GM12878 (cell line): ENCODE measurements at regions not wholly inside any gene's neighbourhood (a gene's known extent, or its start where the extent isn't known, plus 50 kb on each side); places are given as distances from the start of the nearest gene placed in this dataset.
"Not testable (repeated sequence)": the region's sequence is repeated elsewhere in the genome, so short reads cannot be mapped to it uniquely, and the experiment has no call there.

ENCODE experiments used
- ATAC-seq: fragments of 200-7000 bp; cut with Tn5 transposase; 3 replicates; pipeline ENCODE4 v1.9.1; 2020; ENCODE audit warnings: mild to moderate bottlenecking, moderate library complexity
- BruUV-seq: library from RNA; stranded (reverse); fragments of 400-500 nt; replicated peaks from 2 replicates; lab custom pipeline; 2021; lab: Mats Ljungman, UMichigan
- CTCF ChIA-PET: fragments of 300-600 bp; sonication (Branson Sonifier 250); formaldehyde crosslinking; extraction: SDS; loops from one replicate; lab custom pipeline; 2021; ENCODE audit warnings: inconsistent platforms; lab: Yijun Ruan, JAX
- POLR2A ChIA-PET: fragments of 350-600 bp; formaldehyde crosslinking; extraction: SDS; loops from one replicate; lab custom pipeline; 2021; ENCODE audit warnings: inconsistent platforms; lab: Charles Lee
- RAD21 ChIA-PET: fragments of 300-600 bp; sonication (Branson Sonifier 250); formaldehyde crosslinking; loops from one replicate; lab custom pipeline; 2023; ENCODE audit warnings: antibody characterized with exemption; ENCODE audit not compliant: unreplicated experiment; lab: Charles Lee
- SMC1A ChIA-PET: fragments of 300-600 bp; sonication (Branson Sonifier 250); formaldehyde crosslinking; loops from one replicate; lab custom pipeline; 2023; ENCODE audit not compliant: unreplicated experiment, uncharacterized antibody; lab: Charles Lee
- DNase-seq: peaks from one replicate; pipeline ENCODE4 v3.0.0-alpha.2; 2011; ENCODE audit warnings: low read depth, low spot score
- FAIRE-seq: peaks from 3 replicates; lab custom pipeline; 2011; peaks lifted over from hg19 to GRCh38; lab: Jason Lieb, UNC
- H2AFZ ChIP-seq: 2 replicates; pipeline ENCODE4 v1.6.0; 2011; ENCODE audit warnings: low read depth, low read length, control low read depth; ENCODE audit not compliant: control insufficient read depth
- H3K27ac ChIP-seq: 2 replicates; pipeline ENCODE4 v1.5.1; 2011; ENCODE audit warnings: control low read depth; ENCODE audit not compliant: control insufficient read depth, insufficient read depth
- H3K27me3 ChIP-seq, 2 experiments: replicated peaks in 1 of 2; 2 replicates each; pipeline versions ENCODE4 v1.6.0 to v1.6.1; 2011; ENCODE audit warnings: low read length in 1 of 2; ENCODE audit not compliant: control insufficient read depth in 2 of 2, insufficient read depth in 2 of 2
- H3K36me3 ChIP-seq, 2 experiments: 2 replicates each; pipeline ENCODE4 v1.5.1; 2011; ENCODE audit warnings: low read length in 1 of 2; ENCODE audit not compliant: control insufficient read depth in 2 of 2, insufficient read depth in 2 of 2
- H3K4me1 ChIP-seq: 2 replicates; pipeline ENCODE4 v1.6.1; 2011; ENCODE audit warnings: mild to moderate bottlenecking, low read length, moderate library complexity, mixed read lengths; ENCODE audit not compliant: control insufficient read depth, insufficient read depth
- H3K4me2 ChIP-seq: 2 replicates; pipeline ENCODE4 v1.6.0; 2011; ENCODE audit warnings: control low read depth; ENCODE audit not compliant: control insufficient read depth, insufficient read depth
- H3K4me3 ChIP-seq: fragments of 200-600 bp; sonication (generic); 2 replicates; pipeline ENCODE4 v1.5.1; 2016
- H3K79me2 ChIP-seq: 2 replicates; pipeline ENCODE4 v1.6.0; 2011; ENCODE audit warnings: low read length; ENCODE audit not compliant: control insufficient read depth, insufficient read depth
- H3K9ac ChIP-seq: 2 replicates; pipeline ENCODE4 v1.8.0; 2011; ENCODE audit warnings: low read length, control low read depth, mixed read lengths; ENCODE audit not compliant: control insufficient read depth, insufficient read depth
- H3K9me3 ChIP-seq: replicated peaks from 3 replicates; pipeline ENCODE4 v1.5.1; 2011; ENCODE audit warnings: mild to moderate bottlenecking, low read length; ENCODE audit not compliant: control insufficient read depth, insufficient read depth
- H4K20me1 ChIP-seq: 2 replicates; pipeline ENCODE4 v1.6.0; 2011; ENCODE audit not compliant: control insufficient read depth, insufficient read depth
- HDAC6 ChIP-seq: fragments of 200-600 bp; sonication (generic); IDR thresholded peaks from one replicate; pipeline ENCODE4 v1.8.0; 2017; ENCODE audit warnings: antibody characterized with exemption; ENCODE audit not compliant: unreplicated experiment
- NR2C2 ChIP-seq: IDR thresholded peaks from 2 replicates; pipeline ENCODE4 v1.6.1; 2011; ENCODE audit warnings: borderline replicate concordance, low read depth; ENCODE audit not compliant: control insufficient read depth, insufficient read length
- USF1 ChIP-seq: IDR thresholded peaks from 2 replicates; pipeline ENCODE4 v1.6.1; 2011; ENCODE audit warnings: borderline replicate concordance, low read depth, mild to moderate bottlenecking, moderate library complexity, mixed read lengths, low read length; ENCODE audit not compliant: insufficient read depth; ENCODE audit errors: extremely low read length
- ZNF274 ChIP-seq: IDR thresholded peaks from one replicate; pipeline ENCODE4 v1.8.0; 2011; ENCODE audit not compliant: insufficient read length, insufficient read depth
- ZNF592 ChIP-seq: fragments of 450-650 bp; IDR thresholded peaks from 2 replicates; pipeline ENCODE4 v1.6.1; 2017; ENCODE audit warnings: mild to moderate bottlenecking, moderate library complexity
- ZNF687 ChIP-seq: fragments of 450-650 bp; IDR thresholded peaks from 2 replicates; pipeline ENCODE4 v1.6.1; 2017; ENCODE audit warnings: mild to moderate bottlenecking, moderate library complexity
- WGBS: methylation state at CpG from one replicate; pipeline ENCODE4 v1.1.6; 2016; ENCODE audit warnings: low lambda C conversion rate; ENCODE audit not compliant: insufficient replicate concordance, insufficient coverage; ENCODE audit errors: missing lambda C conversion rate; 5-methylcytosine and 5-hydroxymethylcytosine counted together
- in situ Hi-C: fragments of 300-500 bp; cut with MboI; formaldehyde crosslinking; loops from 9 replicates; pipeline ENCODE4 v1.14.3; 2018; ENCODE audit warnings: mixed read lengths
- intact Hi-C: fragments of 100-400 bp; cut with micrococcal nuclease; formaldehyde crosslinking; loops from one replicate; pipeline ENCODE4 v1.14.2; 2022; ENCODE audit not compliant: unreplicated experiment

- BruUV-seq, intact Hi-C loops, H3K4me2 ChIP-seq, FAIRE-seq, in situ Hi-C loops, H3K27ac ChIP-seq, DNase-seq, H3K9me3 ChIP-seq, H2AFZ ChIP-seq, H4K20me1 ChIP-seq, H3K27me3 ChIP-seq, H3K79me2 ChIP-seq, H3K4me3 ChIP-seq, H3K36me3 ChIP-seq, H3K9ac ChIP-seq, ATAC-seq: not testable (repeated sequence)
- ChIA-PET SMC1A (interaction anchor here (0.6 to 1.8 kb wide), 3 partner anchors 10 to 167 kb away, joined by 3 to 11 read pairs (median 3); no protein-coding TSS in a partner anchor), POLR2A (interaction anchor here (0.6 kb wide), 1 partner anchor 124 kb away, joined by 3 read pairs; no protein-coding TSS in a partner anchor), CTCF (interaction anchor here (0.6 to 1.1 kb wide), 2 partner anchors 10 to 15 kb away, joined by 3 to 4 read pairs; no protein-coding TSS in a partner anchor), RAD21 (interaction anchor here (0.9 kb wide), 2 partner anchors 11 to 24 kb away, joined by 3 to 6 read pairs; no protein-coding TSS in a partner anchor)
- peaks cover 13% of the 10 kb centered on the region for H3K4me1 ChIP-seq
- WGBS, result 5% methylated on average over 7 of the region's 7 CpGs
These were observed 59.8 kb upstream of the NBPF3 start for GRCh38 chr1:21380147-21380546.

GRCh38 chr1:21379571-21379970 is 60.4 kb upstream of the NBPF3 start:
- intact Hi-C loops, result loop anchor here (10.0 kb wide), 1 partner anchor 195 kb away; no protein-coding TSS in a partner anchor
- no peaks in the 10 kb centered on the region for H3K36me3 ChIP-seq
- DNase-seq (no peak), ATAC-seq (no peak), FAIRE-seq (no peak)
- H3K27me3 ChIP-seq, result no peaks in the 10 kb centered on the region; a peak in 1 of 4 replicates
- H3K9ac ChIP-seq, result no peak overlapping the region
- no peak overlapping the region for H3K4me2 ChIP-seq
- H3K4me3 ChIP-seq, result no peak overlapping the region
- no peak overlapping the region for H3K27ac ChIP-seq
- no peak overlapping the region for H2AFZ ChIP-seq
- no TSS peak for BruUV-seq
- CTCF ChIA-PET, result interaction anchor here (0.6 to 1.1 kb wide), 2 partner anchors 9 to 15 kb away, joined by 3 to 4 read pairs; no protein-coding TSS in a partner anchor
- H3K4me1 ChIP-seq, result peaks cover 8% of the 10 kb centered on the region
- H3K79me2 ChIP-seq, result no peaks in the 10 kb centered on the region
- SMC1A ChIA-PET, result interaction anchor here (1.6 to 1.8 kb wide), 2 partner anchors 9 to 12 kb away, joined by 3 to 11 read pairs; no protein-coding TSS in a partner anchor
- H3K9me3 ChIP-seq, result peaks cover 3% of the 10 kb centered on the region; the same call in 2 of the 3 replicates
- POLR2A ChIA-PET, result no interaction called here
- H4K20me1 ChIP-seq, result no peaks in the 10 kb centered on the region
- in situ Hi-C loops, result no loop called here
- RAD21 ChIA-PET, result interaction anchor here (0.9 kb wide), 1 partner anchor 11 kb away, joined by 3 read pairs; no protein-coding TSS in a partner anchor
- no peak for TF ChIP-seq HDAC6
- TF ChIP-seq ZNF274, result no peak
- TF ChIP-seq ZNF687, result no peak
- no peak for TF ChIP-seq ZNF592
- no peak for TF ChIP-seq NR2C2
- TF ChIP-seq USF1, result no peak
